ENCODE measurements at regions not wholly inside any gene's neighbourhood (a gene's known extent, or its start where the extent isn't known, plus 50 kb on each side); places are given as distances from the start of the nearest gene placed in this dataset.
"Not testable (repeated sequence)": the region's sequence is repeated elsewhere in the genome, so short reads cannot be mapped to it uniquely, and the experiment has no call there.

DNA sequence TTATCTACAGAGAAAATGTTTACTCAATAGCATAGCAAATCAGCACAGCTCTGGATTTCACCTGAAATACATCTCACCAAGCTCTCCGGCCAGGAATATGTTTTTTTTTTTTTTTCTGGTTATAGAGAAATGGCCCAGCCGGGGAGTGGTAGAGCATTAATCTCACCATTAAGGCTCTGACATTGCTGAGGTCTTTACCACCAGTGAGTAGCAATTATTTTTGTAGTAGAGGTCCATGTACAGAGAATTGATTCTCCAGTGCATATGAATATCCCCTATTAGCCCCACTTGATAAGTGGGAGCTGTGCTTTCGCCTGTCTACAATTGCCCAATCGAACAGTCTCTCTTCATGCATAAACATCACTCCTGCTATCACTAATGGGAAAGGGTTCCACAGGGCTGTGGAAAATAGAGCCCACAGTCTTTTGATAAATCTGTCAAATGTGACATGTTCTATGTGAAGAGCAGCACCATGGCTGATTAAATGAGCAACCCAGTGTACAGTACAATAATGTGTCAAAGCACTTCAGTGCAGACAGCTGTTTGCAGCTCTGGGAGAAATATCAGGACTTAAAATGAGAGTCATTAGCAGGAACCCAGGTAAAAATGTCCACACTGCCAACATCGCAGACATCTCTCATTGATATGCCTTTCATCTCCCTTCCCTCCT is 227.1 kb upstream of the ID4 start:
- DNase-seq (ENCODE audit: low read depth), result no peak
- H3K4me3 ChIP-seq (ENCODE audit: low read length), result no peak overlapping the region
- TF ChIP-seq, protein P1, sequence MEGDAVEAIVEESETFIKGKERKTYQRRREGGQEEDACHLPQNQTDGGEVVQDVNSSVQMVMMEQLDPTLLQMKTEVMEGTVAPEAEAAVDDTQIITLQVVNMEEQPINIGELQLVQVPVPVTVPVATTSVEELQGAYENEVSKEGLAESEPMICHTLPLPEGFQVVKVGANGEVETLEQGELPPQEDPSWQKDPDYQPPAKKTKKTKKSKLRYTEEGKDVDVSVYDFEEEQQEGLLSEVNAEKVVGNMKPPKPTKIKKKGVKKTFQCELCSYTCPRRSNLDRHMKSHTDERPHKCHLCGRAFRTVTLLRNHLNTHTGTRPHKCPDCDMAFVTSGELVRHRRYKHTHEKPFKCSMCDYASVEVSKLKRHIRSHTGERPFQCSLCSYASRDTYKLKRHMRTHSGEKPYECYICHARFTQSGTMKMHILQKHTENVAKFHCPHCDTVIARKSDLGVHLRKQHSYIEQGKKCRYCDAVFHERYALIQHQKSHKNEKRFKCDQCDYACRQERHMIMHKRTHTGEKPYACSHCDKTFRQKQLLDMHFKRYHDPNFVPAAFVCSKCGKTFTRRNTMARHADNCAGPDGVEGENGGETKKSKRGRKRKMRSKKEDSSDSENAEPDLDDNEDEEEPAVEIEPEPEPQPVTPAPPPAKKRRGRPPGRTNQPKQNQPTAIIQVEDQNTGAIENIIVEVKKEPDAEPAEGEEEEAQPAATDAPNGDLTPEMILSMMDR (conservative IDR thresholded peaks at IDR 0.05; ENCODE audit: low read length), result no peak

DNA sequence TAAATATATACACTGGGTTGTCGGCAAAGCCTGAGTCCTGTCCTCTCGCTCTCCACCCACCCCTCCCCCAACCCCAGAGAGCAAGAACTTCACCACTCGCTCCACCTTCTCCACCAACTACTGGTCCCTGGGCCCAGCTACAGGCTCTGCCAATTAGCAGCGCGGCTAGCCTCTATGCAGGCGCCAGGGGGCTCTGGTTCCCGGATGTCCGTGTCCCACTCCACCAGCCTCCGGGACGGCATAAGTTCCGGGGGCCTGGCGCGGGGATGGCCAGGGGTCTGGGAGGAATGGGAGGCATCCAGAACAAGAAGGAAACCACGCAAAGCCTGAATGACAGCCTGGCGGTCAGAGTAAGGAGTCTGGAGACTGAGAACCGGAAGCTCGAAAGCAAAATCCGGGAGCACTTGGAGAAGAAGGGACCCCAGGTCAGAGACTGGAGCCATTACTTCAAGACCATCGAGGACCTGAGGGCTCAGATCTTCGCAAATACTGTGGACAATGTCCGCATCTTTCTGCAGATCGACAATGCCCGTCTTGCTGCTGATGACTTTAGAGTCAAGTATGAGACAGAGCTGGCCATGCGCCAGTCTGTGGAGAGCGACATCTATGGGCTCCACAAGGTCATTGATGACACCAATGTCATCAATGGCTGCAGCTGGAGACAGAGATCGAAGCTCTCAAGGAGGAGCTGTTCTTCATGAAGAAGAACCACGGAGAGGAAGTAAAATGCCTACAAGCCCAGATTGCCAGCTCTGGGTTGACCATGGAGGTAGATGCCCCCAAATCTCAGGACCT is 224.3 kb upstream of the ID4 start:
- not testable (repeated sequence) for H3K4me3 ChIP-seq (ENCODE audit: low read length); DNase-seq (ENCODE audit: low read depth)

DNA sequence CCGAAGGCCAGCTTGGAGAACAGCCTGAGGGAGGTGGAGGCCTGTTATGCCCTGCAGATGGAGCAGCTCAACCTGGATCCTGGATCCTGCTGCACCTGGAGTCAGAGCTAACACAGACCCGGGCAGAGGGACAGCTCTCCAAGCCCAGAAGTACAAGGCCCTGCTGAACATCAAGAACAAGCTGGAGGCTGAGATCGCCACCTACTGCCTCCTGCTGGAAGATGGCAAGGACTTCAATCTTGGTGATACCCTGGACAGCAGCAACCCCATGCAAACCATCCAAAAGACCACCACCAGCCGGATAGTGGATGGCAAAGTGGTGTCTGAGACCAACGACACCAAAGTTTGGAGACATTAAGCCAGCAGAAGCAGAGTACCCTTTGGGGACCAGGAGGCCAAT is 223.5 kb upstream of the ID4 start:
- no peak overlapping the region for H3K4me3 ChIP-seq (ENCODE audit: low read length)
- no peak for DNase-seq (ENCODE audit: low read depth)
- TF ChIP-seq, protein P1 (conservative IDR thresholded peaks at IDR 0.05; ENCODE audit: low read length), result no peak

DNA sequence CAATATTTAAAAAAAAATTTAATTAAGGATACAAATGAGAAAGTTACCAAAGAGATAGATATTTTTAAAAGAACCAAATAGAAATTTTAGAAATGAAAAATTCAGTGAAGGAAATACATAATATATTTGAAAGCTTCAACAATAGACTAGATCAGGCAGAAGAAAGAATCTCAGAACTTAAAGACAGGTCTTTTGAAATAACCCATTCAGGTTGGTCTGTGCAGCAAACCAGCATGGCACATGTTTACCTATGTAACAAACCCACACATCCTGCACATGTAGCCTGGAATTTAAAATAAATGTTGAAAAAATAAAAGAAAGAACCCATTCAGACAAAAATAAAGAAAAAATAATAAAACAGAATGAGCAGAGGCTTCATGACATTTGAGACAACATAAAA is 221.1 kb upstream of the ID4 start:
- no peak for DNase-seq (ENCODE audit: low read depth)
- H3K4me3 ChIP-seq (ENCODE audit: low read length), result no peak overlapping the region
- TF ChIP-seq, protein P1 (conservative IDR thresholded peaks at IDR 0.05; ENCODE audit: low read length), result no peak

DNA sequence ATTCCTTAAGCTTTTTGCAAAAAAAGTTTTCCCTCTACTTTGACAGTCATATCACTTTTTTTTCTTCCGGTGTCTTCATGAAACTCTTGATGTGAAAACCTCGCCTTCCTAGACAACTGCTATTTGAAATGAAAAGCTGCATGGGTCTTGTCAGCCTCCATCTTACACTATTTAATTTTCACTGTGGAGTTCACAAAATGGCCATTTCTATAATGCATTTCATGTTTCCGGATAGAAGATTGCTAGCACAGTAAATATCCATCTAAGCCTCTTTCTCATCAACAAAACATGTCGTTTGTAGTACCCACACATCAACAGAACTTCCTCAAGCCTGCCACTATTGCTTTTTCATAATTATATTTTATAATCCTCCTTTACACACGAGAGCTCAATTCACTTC is 204.9 kb upstream of the ID4 start:
- TF ChIP-seq, protein P1 (conservative IDR thresholded peaks at IDR 0.05; ENCODE audit: low read length), result no peak
- DNase-seq (ENCODE audit: low read depth), result no peak
- H3K4me3 ChIP-seq (ENCODE audit: low read length), result no peak overlapping the region

DNA sequence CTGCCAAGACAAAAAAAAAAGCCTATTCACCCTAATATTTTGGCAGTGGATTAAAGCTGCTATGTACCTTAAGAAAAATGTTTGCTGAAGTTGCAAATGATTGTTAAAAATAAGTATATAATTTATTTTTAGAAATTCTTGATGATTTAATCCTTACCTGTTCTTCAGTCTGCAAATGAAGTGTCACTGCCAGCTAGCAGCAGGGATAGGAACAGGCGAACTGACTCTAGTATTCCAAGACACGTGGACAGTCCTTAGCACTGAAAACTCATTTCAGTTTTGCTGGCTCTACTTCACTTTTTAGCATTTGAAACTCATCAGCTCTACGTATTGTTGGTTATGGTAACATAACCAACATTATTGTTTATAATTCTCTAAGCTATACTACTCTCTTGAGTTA is 204.4 kb upstream of the ID4 start:
- TF ChIP-seq, protein P1 (conservative IDR thresholded peaks at IDR 0.05; ENCODE audit: low read length), result no peak
- H3K4me3 ChIP-seq (ENCODE audit: low read length), result no peak overlapping the region
- no peak for DNase-seq (ENCODE audit: low read depth)

DNA sequence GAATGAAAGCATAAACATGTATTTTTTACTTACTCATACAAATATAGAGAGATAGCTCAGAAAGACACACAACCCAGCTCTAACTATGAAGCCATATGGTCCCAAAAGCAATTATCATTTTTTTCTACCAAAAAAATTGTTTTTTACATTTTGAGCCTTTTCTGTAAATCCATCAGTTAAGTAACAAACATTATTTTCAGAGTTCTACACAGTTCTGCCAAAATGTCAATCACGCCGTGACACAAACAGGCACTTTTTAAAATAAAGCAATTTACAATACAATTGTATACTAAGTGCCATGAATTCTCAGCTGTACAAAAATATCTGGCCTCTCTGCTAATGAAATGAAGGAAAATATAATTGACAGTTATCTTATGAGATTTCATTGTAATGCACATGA is 201.4 kb upstream of the ID4 start:
- no peak for DNase-seq (ENCODE audit: low read depth)
- no peak overlapping the region for H3K4me3 ChIP-seq (ENCODE audit: low read length)
- TF ChIP-seq, protein P1 (conservative IDR thresholded peaks at IDR 0.05; ENCODE audit: low read length), result no peak
